Spleen (tissue), 11 donors: ENCODE measurements at regions not wholly inside any gene's neighbourhood (a gene's known extent, or its start where the extent isn't known, plus 50 kb on each side); places are given as distances from the start of the nearest gene placed in this dataset.

Experiments
- DNase-seq: peaks from one replicate; pipeline ENCODE4 v3.0.0-alpha.2; 2020
- H3K27ac ChIP-seq, 8 donors: fragments of 200-600 bp; sonication (generic) in 7 of 8; 1 replicate in 4 of 8; 2 replicates in 4 of 8; pipeline versions ENCODE4 v1.5.0 to v1.8.0; 2016 to 2021; ENCODE audit warnings: inconsistent platforms in 4 of 8, mild to moderate bottlenecking in 4 of 8, moderate library complexity in 1 of 8
- H3K27me3 ChIP-seq, 7 donors: fragments of 200-600 bp; sonication (generic) in 6 of 7; replicated peaks in 1 of 7; 1 replicate in 4 of 7; 2 replicates in 3 of 7; pipeline versions ENCODE4 v1.5.0 to v1.8.0; 2016 to 2021; ENCODE audit warnings: inconsistent platforms in 3 of 7, mild to moderate bottlenecking in 1 of 7
- H3K36me3 ChIP-seq, 6 donors: fragments of 200-600 bp; sonication (generic) in 5 of 6; 1 replicate in 4 of 6; 2 replicates in 2 of 6; pipeline versions ENCODE4 v1.5.0 to v1.8.0; 2016 to 2021; ENCODE audit warnings: inconsistent platforms in 2 of 6
- H3K4me1 ChIP-seq, 6 donors: fragments of 200-600 bp; sonication (generic) in 5 of 6; 1 replicate in 3 of 6; 2 replicates in 3 of 6; pipeline versions ENCODE4 v1.5.0 to v1.8.0; 2016 to 2021; ENCODE audit warnings: inconsistent platforms in 3 of 6
- H3K4me3 ChIP-seq, 8 donors: fragments of 200-600 bp; sonication (generic) in 7 of 8; 1 replicate in 4 of 8; 2 replicates in 4 of 8; pipeline versions ENCODE4 v1.5.0 to v1.8.0; 2016 to 2021; ENCODE audit warnings: inconsistent platforms in 4 of 8, mild to moderate bottlenecking in 4 of 8, moderate library complexity in 2 of 8
- H3K9me3 ChIP-seq, 8 donors: fragments of 200-600 bp; sonication (generic) in 7 of 8; 1 replicate in 4 of 8; 2 replicates in 4 of 8; pipeline versions ENCODE4 v1.5.0 to v1.8.0; 2016 to 2021; ENCODE audit warnings: inconsistent platforms in 4 of 8
- CTCF ChIP-seq, 11 experiments: fragments of 200-600 bp in 7 of 11; fragments of 450-650 bp in 4 of 11; sonication (generic) in 4 of 11; IDR thresholded peaks in 8 of 11; conservative IDR thresholded peaks in 3 of 11; 1 replicate in 7 of 11; 2 replicates in 4 of 11; pipeline versions ENCODE4 v1.4.0 to v1.8.0; 2016 to 2021; ENCODE audit warnings: antibody characterized with exemption in 11 of 11, inconsistent platforms in 4 of 11, mild to moderate bottlenecking in 1 of 11
- POLR2A ChIP-seq, 3 donors: fragments of 450-650 bp; IDR thresholded peaks; one replicate each; pipeline ENCODE4 v1.5.1; 2017; ENCODE audit warnings: antibody characterized with exemption in 3 of 3, mild to moderate bottlenecking in 1 of 3
- POLR2AphosphoS5 ChIP-seq, 3 donors: sonication (generic); formaldehyde crosslinking; IDR thresholded peaks; one replicate each; pipeline ENCODE4 v1.5.1; 2017; ENCODE audit warnings: antibody characterized with exemption in 3 of 3
- WGBS, 5 donors: extraction: QIAGEN DNeasy Blood & Tissue Kit in 3 of 5; methylation state at CpG; one replicate each; pipeline versions ENCODE4 v1.1.5 to v1.1.7; 2013 to 2018; 5-methylcytosine and 5-hydroxymethylcytosine counted together
- intact Hi-C: fragments of 100-400 bp; cut with DNase I; formaldehyde crosslinking; loops from one replicate; pipeline ENCODE4 v1.15.0; 2023; ENCODE audit warnings: low total_unique reads
- donor health status: healthy with polysubstance abuse.
- donor health status: DM: no; HTN: no; CAD: no; lungs with moderate emphysema.
- donor health status: DM: no; HTN: no; CAD: no.
- donor health status: Bipolar disorder and iron deficiency.
- donor health status: healthy.
- donor health status: DM: no; HTN: no; CAD: no.
- donor health status: DM: yes; HTN: yes; CAD: no.

- TF ChIP-seq POLR2AphosphoS5 (IDR thresholded peaks at IDR 0.05) = no peak
- no peak for TF ChIP-seq POLR2A (IDR thresholded peaks at IDR 0.05)
- no peak for TF ChIP-seq CTCF (IDR thresholded peaks at IDR 0.05 in 8 of 11, conservative IDR thresholded peaks at IDR 0.05 in 3 of 11)
- DNase-seq = no peak
- no peaks in the 10 kb centered on the region for H3K9me3 ChIP-seq
- peaks cover 0 to 32% (median 13%) of the 10 kb centered on the region in 7 donors for H3K27me3 ChIP-seq
- intact Hi-C loops = no loop called here
- no peak overlapping the region for H3K4me3 ChIP-seq
- H3K4me1 ChIP-seq = peaks cover 5 to 22% (median 11%) of the 10 kb centered on the region in 6 donors
- no peaks in the 10 kb centered on the region for H3K36me3 ChIP-seq
- 80 to 100% (median 92%) methylated on average over 1 of the region's 1 CpG for WGBS, 5 donors
- H3K27ac ChIP-seq = no peak overlapping the region
Measured at GRCh38 chr6:43997345-43997677, 129.9 kb downstream of the MRPL14 start.

DNA sequence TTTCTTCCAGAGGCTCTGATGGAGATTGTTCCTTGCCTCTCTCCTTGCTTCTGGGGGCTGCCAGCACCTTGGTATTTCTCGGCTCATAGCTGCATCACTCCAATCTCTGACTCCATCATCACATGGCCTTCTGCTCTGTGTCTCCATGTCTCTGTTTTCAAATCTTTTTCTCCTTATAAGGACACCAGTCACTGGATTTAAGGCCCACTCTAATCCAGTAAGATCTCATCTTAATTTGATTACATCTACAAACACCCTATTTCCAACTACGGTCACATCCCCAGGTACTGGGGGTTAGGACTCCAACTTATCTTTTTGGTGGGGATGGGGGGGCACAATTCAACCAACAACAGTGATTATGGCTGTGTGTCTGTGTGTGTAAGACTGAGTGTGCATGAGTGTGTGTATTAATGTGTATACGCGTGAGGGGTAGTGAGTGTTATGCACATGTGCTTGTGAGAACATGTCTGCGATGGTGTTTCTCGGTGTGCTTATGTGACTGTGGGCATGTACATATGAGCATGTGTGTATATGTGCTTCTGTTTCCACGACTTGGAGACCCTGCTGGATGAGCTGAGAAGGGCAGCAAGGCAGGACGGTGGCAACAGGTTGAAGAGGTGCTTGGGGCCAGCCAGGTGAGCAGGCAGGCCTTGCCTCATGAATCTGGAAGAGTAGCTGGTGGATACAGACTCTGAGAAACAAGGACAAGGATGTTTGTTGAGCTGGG, 130.5 kb downstream of the MRPL14 start:
- Histone ChIP-seq H3K9me3 (no peaks in the 10 kb centered on the region), H3K27ac (no peak overlapping the region), H3K4me3 (no peak overlapping the region), H3K4me1 (peaks cover 0 to 16% (median 6%) of the 10 kb centered on the region in 6 donors), H3K27me3 (peaks cover 0 to 26% (median 8%) of the 10 kb centered on the region in 7 donors), H3K36me3 (no peaks in the 10 kb centered on the region)
- TF ChIP-seq POLR2AphosphoS5 (IDR thresholded peaks at IDR 0.05) (no peak), POLR2A (IDR thresholded peaks at IDR 0.05) (no peak), CTCF (IDR thresholded peaks at IDR 0.05 in 8 of 11, conservative IDR thresholded peaks at IDR 0.05 in 3 of 11) (no peak)
- WGBS, 5 donors = 87 to 96% (median 91%) methylated on average over 8 of the region's 8 CpGs
- no peak for DNase-seq
- intact Hi-C loops = no loop called here

GRCh38 chr6:43995137-43995536, 132.1 kb downstream of the MRPL14 start:
- Histone ChIP-seq H3K27me3 (peaks cover 0 to 10% (median 0%) of the 10 kb centered on the region in 7 donors), H3K4me1 (peaks cover 0 to 2% (median 0%) of the 10 kb centered on the region in 6 donors), H3K4me3 (no peak overlapping the region), H3K36me3 (no peaks in the 10 kb centered on the region), H3K27ac (no peak overlapping the region), H3K9me3 (no peaks in the 10 kb centered on the region)
- TF ChIP-seq POLR2A (IDR thresholded peaks at IDR 0.05) (no peak), POLR2AphosphoS5 (IDR thresholded peaks at IDR 0.05) (no peak), CTCF (IDR thresholded peaks at IDR 0.05 in 8 of 11, conservative IDR thresholded peaks at IDR 0.05 in 3 of 11) (no peak)
- intact Hi-C loops = no loop called here
- 84 to 93% (median 85%) methylated on average over 3 of the region's 3 CpGs for WGBS, 5 donors
- no peak for DNase-seq

DNA sequence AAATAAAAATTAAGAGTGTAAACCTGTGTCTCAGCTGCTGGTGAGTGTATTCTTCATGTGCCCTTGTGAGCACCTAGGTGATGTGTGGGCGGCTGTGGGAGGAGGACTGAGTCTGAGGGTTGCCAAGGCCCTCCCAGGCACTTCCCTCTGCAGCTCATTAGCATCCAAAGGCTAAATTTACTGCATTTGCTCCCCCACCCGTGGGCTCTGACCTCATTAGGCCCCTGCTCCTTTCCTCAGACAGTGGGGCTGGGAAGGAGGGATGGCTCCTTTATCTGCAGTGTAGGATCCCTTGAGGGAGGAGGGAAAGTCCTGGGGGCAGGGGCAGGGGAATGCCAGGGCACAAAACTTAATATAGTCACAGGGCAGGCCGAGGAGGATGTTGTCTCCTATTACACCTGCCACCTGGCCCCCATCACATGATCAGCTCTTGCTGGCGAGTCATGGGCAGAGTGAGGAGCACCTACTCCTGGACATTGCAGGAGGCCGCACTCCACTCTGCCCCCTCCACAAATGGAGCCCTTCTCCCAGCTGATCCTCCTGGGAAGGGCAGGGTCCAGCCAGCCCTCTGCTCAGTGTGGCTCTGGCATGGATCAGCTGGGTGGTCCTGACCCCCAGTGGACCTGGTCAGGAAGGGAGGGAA, 133.2 kb downstream of the MRPL14 start:
- H3K4me3 ChIP-seq = no peak overlapping the region
- no peaks in the 10 kb centered on the region for H3K4me1 ChIP-seq
- TF ChIP-seq CTCF (IDR thresholded peaks at IDR 0.05 in 8 of 11, conservative IDR thresholded peaks at IDR 0.05 in 3 of 11) (no peak), POLR2A (IDR thresholded peaks at IDR 0.05) (no peak), POLR2AphosphoS5 (IDR thresholded peaks at IDR 0.05) (no peak)
- no peaks in the 10 kb centered on the region for H3K36me3 ChIP-seq
- H3K9me3 ChIP-seq = no peaks in the 10 kb centered on the region
- no peak for DNase-seq
- H3K27me3 ChIP-seq = no peaks in the 10 kb centered on the region
- WGBS, 5 donors = 34 to 71% (median 65%) methylated on average over 3 to 5 of the region's 5 CpGs
- no peak overlapping the region for H3K27ac ChIP-seq
- intact Hi-C loops = no loop called here
